SH-SY5Y (cell line): ENCODE measurements at regions not wholly inside any gene's neighbourhood (a gene's known extent, or its start where the extent isn't known, plus 50 kb on each side); places are given as distances from the start of the nearest gene placed in this dataset.

ENCODE experiments used
- GATA2 ChIP-seq: IDR thresholded peaks from 2 replicates; pipeline ENCODE4 v1.6.1; 2011; ENCODE audit warnings: mild to moderate bottlenecking, low read depth, low read length
- GATA3 ChIP-seq: IDR thresholded peaks from 2 replicates; pipeline ENCODE4 v1.6.1; 2011; ENCODE audit warnings: low read depth, mild to moderate bottlenecking, low read length, moderate library complexity

DNA sequence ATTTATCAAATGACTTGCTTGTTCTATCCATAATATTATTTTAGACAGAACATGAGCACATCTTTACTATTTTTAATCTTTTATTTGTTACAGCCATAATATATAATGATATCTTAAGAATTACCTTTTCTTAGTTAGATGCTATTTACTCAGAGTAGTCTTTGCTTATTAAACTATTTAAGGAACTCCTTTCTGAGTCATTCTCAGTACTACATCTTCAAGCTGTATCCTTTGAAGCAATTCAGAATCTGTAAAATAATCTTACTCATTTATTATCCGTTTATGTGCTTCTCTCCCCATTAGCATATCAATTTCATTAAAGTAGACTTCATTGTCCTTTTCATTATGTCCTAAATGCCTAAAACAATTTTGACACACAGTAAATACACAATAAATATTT, 240.4 kb upstream of the FAR2 start:
- no peak for TF ChIP-seq GATA2
- TF ChIP-seq GATA3 = no peak
